Right cardiac atrium (tissue), 5 donors: ENCODE measurements at regions not wholly inside any gene's neighbourhood (a gene's known extent, or its start where the extent isn't known, plus 50 kb on each side); places are given as distances from the start of the nearest gene placed in this dataset.

Source experiments
- ATAC-seq, 2 donors: fragments of 200-7000 bp; cut with Tn5 transposase; one replicate each; pipeline versions ENCODE4 v1.8.0 to v1.9.1; 2020; ENCODE audit warnings: moderate library complexity in 2 of 2, mild to moderate bottlenecking in 1 of 2
- DNase-seq, 3 donors: peaks; one replicate each; pipeline ENCODE4 v3.0.0-alpha.2; 2020
- H3K27ac ChIP-seq: one replicate; pipeline ENCODE4 v1.5.1; 2013; ENCODE audit warnings: mild to moderate bottlenecking, low read length, control low read depth, moderate library complexity
- H3K27me3 ChIP-seq: one replicate; pipeline ENCODE4 v1.6.1; 2013; ENCODE audit not compliant: control insufficient read depth, insufficient read depth
- H3K4me1 ChIP-seq: one replicate; pipeline ENCODE4 v1.6.1; 2013; ENCODE audit warnings: low read length; ENCODE audit not compliant: control insufficient read depth, insufficient read depth
- H3K4me3 ChIP-seq: one replicate; pipeline ENCODE4 v1.5.1; 2013; ENCODE audit warnings: low read length, control low read depth
- H3K9me3 ChIP-seq: one replicate; pipeline ENCODE4 v1.6.1; 2013; ENCODE audit warnings: low read length; ENCODE audit not compliant: control insufficient read depth
- WGBS: extraction: QIAGEN DNeasy Blood & Tissue Kit; methylation state at CpG from one replicate; pipeline ENCODE4 v1.1.7; 2013; 5-methylcytosine and 5-hydroxymethylcytosine counted together
- intact Hi-C, 4 donors: fragments of 100-400 bp; cut with DNase I; formaldehyde crosslinking; loops; one replicate each; pipeline versions ENCODE4 v1.11.0 to v1.14.0; 2022 to 2023
- donor health status: healthy with polysubstance abuse.
- donor health status: DM: no; HTN: yes; CAD: no.
- donor health status: DM: no; HTN: no; CAD: no.
- donor health status: DM: no; HTN: yes; CAD: no; lungs with severe emphysema.
- donor health status: DM: yes; HTN: yes; CAD: no.

GRCh38 chr2:234735829-234736228 lies 216.0 kb upstream of the SH3BP4 start:
- 97% methylated on average over 2 of the region's 2 CpGs for WGBS

GRCh38 chr2:234733795-234734600 lies 217.8 kb upstream of the SH3BP4 start:
- no peaks in the 10 kb centered on the region for H3K4me1 ChIP-seq
- no peak for ATAC-seq
- intact Hi-C loops: no loop called here
- DNase-seq: no peak
- WGBS: 83% methylated on average over 6 of the region's 6 CpGs
- no peaks in the 10 kb centered on the region for H3K27me3 ChIP-seq
- no peak overlapping the region for H3K4me3 ChIP-seq
- H3K27ac ChIP-seq: no peak overlapping the region
- no peaks in the 10 kb centered on the region for H3K9me3 ChIP-seq

More at GRCh38 chr2:234735829-234736228, 216.0 kb upstream of the SH3BP4 start:
- Histone ChIP-seq H3K9me3 (no peaks in the 10 kb centered on the region), H3K4me1 (no peaks in the 10 kb centered on the region), H3K27me3 (no peaks in the 10 kb centered on the region), H3K4me3 (no peak overlapping the region), H3K27ac (no peak overlapping the region)
- DNase-seq: no peak
- intact Hi-C loops: no loop called here
- ATAC-seq: no peak

- no peak for ATAC-seq
- no peak for DNase-seq
- intact Hi-C loops: no loop called here
- 93% methylated on average over 6 of the region's 6 CpGs for WGBS
- Histone ChIP-seq H3K4me3 (no peak overlapping the region), H3K9me3 (no peaks in the 10 kb centered on the region), H3K27ac (no peak overlapping the region), H3K4me1 (no peaks in the 10 kb centered on the region), H3K27me3 (no peaks in the 10 kb centered on the region)
These were observed 218.7 kb upstream of the SH3BP4 start for GRCh38 chr2:234733093-234733489.

GRCh38 chr2:234732404-234733092 lies 219.3 kb upstream of the SH3BP4 start:
- Histone ChIP-seq H3K9me3 (no peaks in the 10 kb centered on the region), H3K27ac (no peak overlapping the region), H3K4me3 (no peak overlapping the region), H3K27me3 (no peaks in the 10 kb centered on the region), H3K4me1 (no peaks in the 10 kb centered on the region)
- intact Hi-C loops: no loop called here
- no peak for DNase-seq
- no peak for ATAC-seq
- 88% methylated on average over 3 of the region's 3 CpGs for WGBS

- 84% methylated on average over 6 of the region's 6 CpGs for WGBS
- H3K4me3 ChIP-seq: no peak overlapping the region
- intact Hi-C loops: no loop called here
- H3K9me3 ChIP-seq: no peaks in the 10 kb centered on the region
- no peak overlapping the region for H3K27ac ChIP-seq
- DNase-seq (no peak), ATAC-seq (no peak)
- H3K27me3 ChIP-seq: no peaks in the 10 kb centered on the region
- H3K4me1 ChIP-seq: no peaks in the 10 kb centered on the region
These were observed 220.6 kb upstream of the SH3BP4 start for GRCh38 chr2:234731236-234731635.

GRCh38 chr2:234730066-234730640 lies 221.7 kb upstream of the SH3BP4 start:
- Histone ChIP-seq H3K4me1 (no peaks in the 10 kb centered on the region), H3K4me3 (no peak overlapping the region), H3K27me3 (no peaks in the 10 kb centered on the region), H3K27ac (no peak overlapping the region), H3K9me3 (no peaks in the 10 kb centered on the region)
- intact Hi-C loops: no loop called here
- DNase-seq: no peak
- WGBS: 79% methylated on average over 9 of the region's 9 CpGs
- ATAC-seq: no peak

GRCh38 chr2:234725528-234726264 lies 226.1 kb upstream of the SH3BP4 start:
- H3K27ac ChIP-seq: no peak overlapping the region
- ATAC-seq: no peak
- WGBS: 67% methylated on average over 1 of the region's 1 CpG

GRCh38 chr2:234724850-234725249 lies 227.0 kb upstream of the SH3BP4 start:
- no peaks in the 10 kb centered on the region for H3K4me1 ChIP-seq
- WGBS: 75% methylated on average over 4 of the region's 4 CpGs

More at GRCh38 chr2:234725528-234726264, 226.1 kb upstream of the SH3BP4 start:
- intact Hi-C loops: no loop called here
- Histone ChIP-seq H3K4me1 (no peaks in the 10 kb centered on the region), H3K27me3 (no peaks in the 10 kb centered on the region), H3K4me3 (no peak overlapping the region), H3K9me3 (no peaks in the 10 kb centered on the region)
- DNase-seq: no peak

GRCh38 chr2:234723400-234723799 lies 226.5 kb upstream of the ARL4C start:
- Histone ChIP-seq H3K27ac (no peak overlapping the region), H3K4me3 (no peak overlapping the region), H3K4me1 (no peaks in the 10 kb centered on the region), H3K9me3 (no peaks in the 10 kb centered on the region), H3K27me3 (no peaks in the 10 kb centered on the region)
- intact Hi-C loops: no loop called here
- no peak for ATAC-seq
- DNase-seq: no peak
- WGBS: 66% methylated on average over 6 of the region's 6 CpGs

More at GRCh38 chr2:234724850-234725249, 227.0 kb upstream of the SH3BP4 start:
- DNase-seq: no peak
- no peak for ATAC-seq
- intact Hi-C loops: no loop called here
- H3K4me3 ChIP-seq: no peak overlapping the region
- H3K27ac ChIP-seq: no peak overlapping the region
- no peaks in the 10 kb centered on the region for H3K27me3 ChIP-seq
- H3K9me3 ChIP-seq: no peaks in the 10 kb centered on the region

GRCh38 chr2:234722176-234722575 lies 225.3 kb upstream of the ARL4C start:
- intact Hi-C loops: no loop called here
- Histone ChIP-seq H3K27ac (no peak overlapping the region), H3K9me3 (no peaks in the 10 kb centered on the region), H3K4me1 (no peaks in the 10 kb centered on the region), H3K4me3 (no peak overlapping the region), H3K27me3 (no peaks in the 10 kb centered on the region)
- ATAC-seq (no peak), DNase-seq (no peak)
